Uterus (tissue), 3 donors: ENCODE measurements at regions not wholly inside any gene's neighbourhood (a gene's known extent, or its start where the extent isn't known, plus 50 kb on each side); places are given as distances from the start of the nearest gene placed in this dataset.

ENCODE experiments used
- DNase-seq, 2 donors: peaks; one replicate each; pipeline ENCODE4 v3.0.0-alpha.2; 2019 to 2020
- H3K27ac ChIP-seq, 2 donors: fragments of 200-600 bp; sonication (generic); 1 replicate in 1 of 2; 2 replicates in 1 of 2; pipeline ENCODE4 v1.5.1; 2016 to 2018
- H3K27me3 ChIP-seq, 2 donors: fragments of 200-600 bp; sonication (generic); one replicate each; pipeline ENCODE4 v1.5.1; 2018 to 2019; ENCODE audit warnings: control low read depth in 1 of 2
- H3K36me3 ChIP-seq, 2 donors: fragments of 200-600 bp; sonication (generic); one replicate each; pipeline ENCODE4 v1.5.1; 2019; ENCODE audit warnings: control low read depth in 1 of 2
- H3K4me1 ChIP-seq, 2 donors: fragments of 200-600 bp; sonication (generic); one replicate each; pipeline ENCODE4 v1.5.1; 2018 to 2019; ENCODE audit warnings: control low read depth in 1 of 2
- H3K4me3 ChIP-seq, 2 donors: fragments of 200-600 bp; sonication (generic); 1 replicate in 1 of 2; 2 replicates in 1 of 2; pipeline ENCODE4 v1.5.1; 2018 to 2019; ENCODE audit warnings: mild to moderate bottlenecking in 1 of 2
- H3K9me3 ChIP-seq, 2 donors: fragments of 200-600 bp; sonication (generic); one replicate each; pipeline ENCODE4 v1.5.1; 2019; ENCODE audit warnings: control low read depth in 1 of 2
- POLR2A ChIP-seq, 2 donors: fragments of 450-650 bp; IDR thresholded peaks; one replicate each; pipeline ENCODE4 v1.6.1; 2016; ENCODE audit warnings: antibody characterized with exemption in 2 of 2, mild to moderate bottlenecking in 1 of 2, moderate library complexity in 1 of 2
- intact Hi-C: fragments of 100-400 bp; cut with DNase I; formaldehyde crosslinking; loops from one replicate; pipeline ENCODE4 v1.15.1; 2023; ENCODE audit warnings: low total_unique reads
- TF ChIP-seq, protein P1 (sequence below), 4 experiments: fragments of 200-600 bp in 2 of 4; fragments of 450-650 bp in 2 of 4; sonication (generic) in 2 of 4; IDR thresholded peaks; one replicate each; pipeline ENCODE4 v1.5.1; 2016 to 2019; ENCODE audit warnings: antibody characterized with exemption in 4 of 4, mild to moderate bottlenecking in 2 of 4, moderate library complexity in 1 of 4
- donor health status: DM: yes; HTN: yes; CAD: no.

DNA sequence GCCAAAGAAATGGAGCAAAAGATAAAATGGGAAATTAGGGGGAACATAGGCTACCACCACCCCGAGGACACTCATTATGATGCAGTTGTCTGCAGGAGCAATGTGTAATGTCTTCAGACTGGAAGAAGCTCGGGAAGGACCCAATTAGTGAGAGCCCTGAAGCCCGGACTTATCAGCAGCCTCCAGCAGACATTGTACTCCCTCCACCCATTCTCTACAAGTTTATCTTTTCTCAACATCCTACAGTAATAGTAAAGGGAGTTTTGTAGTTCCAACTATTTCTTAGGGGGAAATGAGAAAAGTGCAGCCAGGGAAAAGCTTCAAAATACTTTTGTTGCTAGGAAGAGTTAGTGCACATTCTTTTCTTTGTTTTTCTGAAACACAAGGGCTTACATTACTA lies 657.3 kb upstream of the COBL start:
- no peak for DNase-seq
- Histone ChIP-seq H3K27ac (no peak overlapping the region), H3K27me3 (no peaks in the 10 kb centered on the region), H3K4me3 (no peak overlapping the region), H3K36me3 (no peaks in the 10 kb centered on the region), H3K9me3 (no peaks in the 10 kb centered on the region), H3K4me1 (no peaks in the 10 kb centered on the region)
- intact Hi-C loops, result no loop called here
- no peak for TF ChIP-seq POLR2A (IDR thresholded peaks at IDR 0.05)
- TF ChIP-seq, protein P1, sequence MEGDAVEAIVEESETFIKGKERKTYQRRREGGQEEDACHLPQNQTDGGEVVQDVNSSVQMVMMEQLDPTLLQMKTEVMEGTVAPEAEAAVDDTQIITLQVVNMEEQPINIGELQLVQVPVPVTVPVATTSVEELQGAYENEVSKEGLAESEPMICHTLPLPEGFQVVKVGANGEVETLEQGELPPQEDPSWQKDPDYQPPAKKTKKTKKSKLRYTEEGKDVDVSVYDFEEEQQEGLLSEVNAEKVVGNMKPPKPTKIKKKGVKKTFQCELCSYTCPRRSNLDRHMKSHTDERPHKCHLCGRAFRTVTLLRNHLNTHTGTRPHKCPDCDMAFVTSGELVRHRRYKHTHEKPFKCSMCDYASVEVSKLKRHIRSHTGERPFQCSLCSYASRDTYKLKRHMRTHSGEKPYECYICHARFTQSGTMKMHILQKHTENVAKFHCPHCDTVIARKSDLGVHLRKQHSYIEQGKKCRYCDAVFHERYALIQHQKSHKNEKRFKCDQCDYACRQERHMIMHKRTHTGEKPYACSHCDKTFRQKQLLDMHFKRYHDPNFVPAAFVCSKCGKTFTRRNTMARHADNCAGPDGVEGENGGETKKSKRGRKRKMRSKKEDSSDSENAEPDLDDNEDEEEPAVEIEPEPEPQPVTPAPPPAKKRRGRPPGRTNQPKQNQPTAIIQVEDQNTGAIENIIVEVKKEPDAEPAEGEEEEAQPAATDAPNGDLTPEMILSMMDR (IDR thresholded peaks at IDR 0.05), result no peak

- no peak overlapping the region for H3K27ac ChIP-seq
- H3K4me1 ChIP-seq, result no peaks in the 10 kb centered on the region
- H3K4me3 ChIP-seq, result no peak overlapping the region
- no peaks in the 10 kb centered on the region for H3K36me3 ChIP-seq
- no peaks in the 10 kb centered on the region for H3K27me3 ChIP-seq
- intact Hi-C loops, result no loop called here
- no peaks in the 10 kb centered on the region for H3K9me3 ChIP-seq
- TF ChIP-seq, protein P1 (IDR thresholded peaks at IDR 0.05), result no peak
- no peak for TF ChIP-seq POLR2A (IDR thresholded peaks at IDR 0.05)
- DNase-seq, result no peak
These were observed 656.5 kb upstream of the COBL start for GRCh38 chr7:51973071-51973470.

DNA sequence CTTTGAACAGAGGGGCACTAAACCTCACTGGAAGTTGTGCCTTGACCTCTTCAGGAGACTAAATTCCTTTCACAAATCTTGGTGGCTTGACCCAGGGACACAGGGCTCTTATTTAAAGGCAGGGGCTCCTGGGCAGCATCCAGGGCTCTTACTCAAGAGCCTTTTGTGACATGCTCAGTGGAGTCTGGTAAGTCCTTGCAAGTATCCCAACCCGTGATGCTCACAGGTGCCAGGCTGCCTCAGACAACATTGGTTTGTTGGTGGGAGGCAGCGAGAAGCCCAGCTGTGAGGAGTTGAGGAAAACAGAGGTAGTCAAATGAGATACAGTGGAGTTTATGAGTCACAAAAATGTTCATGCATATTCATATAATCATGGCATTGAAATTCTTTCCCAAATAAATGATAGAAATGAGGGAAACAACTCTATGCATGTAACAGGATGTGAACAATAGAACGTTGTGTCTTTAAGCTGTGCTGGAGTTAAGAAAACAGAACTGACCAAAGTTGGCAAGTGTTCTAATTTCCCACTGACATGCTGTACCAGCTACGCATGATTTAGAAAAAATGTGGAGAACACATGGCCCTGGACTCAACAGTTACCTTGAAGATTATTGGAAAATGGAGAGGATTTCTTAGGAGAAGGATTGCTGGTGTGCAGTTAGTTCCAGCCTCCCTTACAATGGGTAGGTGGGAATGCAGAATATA lies 654.5 kb upstream of the COBL start:
- H3K4me3 ChIP-seq, result no peak overlapping the region
- intact Hi-C loops, result no loop called here
- no peaks in the 10 kb centered on the region for H3K9me3 ChIP-seq
- no peak for TF ChIP-seq POLR2A (IDR thresholded peaks at IDR 0.05)
- TF ChIP-seq, protein P1 (IDR thresholded peaks at IDR 0.05), result no peak
- H3K4me1 ChIP-seq, result no peaks in the 10 kb centered on the region
- no peak for DNase-seq
- H3K27ac ChIP-seq, result no peak overlapping the region
- H3K36me3 ChIP-seq, result no peaks in the 10 kb centered on the region
- no peaks in the 10 kb centered on the region for H3K27me3 ChIP-seq

- H3K4me1 ChIP-seq, result no peaks in the 10 kb centered on the region
- TF ChIP-seq, protein P1 (IDR thresholded peaks at IDR 0.05), result no peak
- no peak for TF ChIP-seq POLR2A (IDR thresholded peaks at IDR 0.05)
- intact Hi-C loops, result no loop called here
- no peak overlapping the region for H3K4me3 ChIP-seq
- no peaks in the 10 kb centered on the region for H3K27me3 ChIP-seq
- DNase-seq, result no peak
- no peaks in the 10 kb centered on the region for H3K9me3 ChIP-seq
- no peaks in the 10 kb centered on the region for H3K36me3 ChIP-seq
- H3K27ac ChIP-seq, result no peak overlapping the region
These were observed 651.9 kb upstream of the COBL start for GRCh38 chr7:51968461-51968860.

- no peaks in the 10 kb centered on the region for H3K9me3 ChIP-seq
- H3K27me3 ChIP-seq, result no peaks in the 10 kb centered on the region
- no peaks in the 10 kb centered on the region for H3K4me1 ChIP-seq
- no peak for TF ChIP-seq POLR2A (IDR thresholded peaks at IDR 0.05)
- H3K36me3 ChIP-seq, result no peaks in the 10 kb centered on the region
- no peak overlapping the region for H3K4me3 ChIP-seq
- no peak for DNase-seq
- no peak overlapping the region for H3K27ac ChIP-seq
- intact Hi-C loops, result no loop called here
These were observed 648.8 kb upstream of the COBL start for GRCh38 chr7:51965454-51965853.

GRCh38 chr7:51961804-51962203 lies 645.2 kb upstream of the COBL start:
- Histone ChIP-seq H3K4me1 (no peaks in the 10 kb centered on the region), H3K4me3 (no peak overlapping the region), H3K27ac (no peak overlapping the region), H3K36me3 (no peaks in the 10 kb centered on the region), H3K27me3 (no peaks in the 10 kb centered on the region), H3K9me3 (no peaks in the 10 kb centered on the region)
- TF ChIP-seq POLR2A (IDR thresholded peaks at IDR 0.05), result no peak
- intact Hi-C loops, result no loop called here
- no peak for DNase-seq
